CD4-positive, CD25-positive, alpha-beta regulatory T cell (primary cell): ENCODE measurements at regions not wholly inside any gene's neighbourhood (a gene's known extent, or its start where the extent isn't known, plus 50 kb on each side); places are given as distances from the start of the nearest gene placed in this dataset.

Experiments used
- ATAC-seq, 2 donors: fragments of 150-1000 bp; cut with Tn5 transposase; one replicate each; pipeline ENCODE4 v1.10.0; 2021; ENCODE audit warnings: low read depth in 2 of 2, moderate number of reproducible peaks in 2 of 2, moderate library complexity in 1 of 2
- DNase-seq, 3 donors: peaks; one replicate each; pipeline versions ENCODE4 v3.0.0 to v3.0.0-alpha.2; 2012 to 2022; ENCODE audit warnings: mixed read lengths in 1 of 3
- H3K27ac ChIP-seq: one replicate; pipeline ENCODE4 v1.7.0; 2013; ENCODE audit warnings: mild to moderate bottlenecking, low read length; ENCODE audit not compliant: insufficient read depth, poor library complexity, severe bottlenecking
- H3K27me3 ChIP-seq: one replicate; pipeline ENCODE4 v1.7.0; 2013; ENCODE audit warnings: low read length; ENCODE audit not compliant: control insufficient read depth, insufficient read depth
- H3K36me3 ChIP-seq: one replicate; pipeline ENCODE4 v1.7.0; 2013; ENCODE audit warnings: mild to moderate bottlenecking, low read length, moderate library complexity; ENCODE audit not compliant: control insufficient read depth, insufficient read depth
- H3K4me1 ChIP-seq: 2 replicates; pipeline ENCODE4 v1.7.0; 2013; ENCODE audit warnings: mild to moderate bottlenecking, low read length; ENCODE audit not compliant: insufficient read depth, control insufficient read depth, poor library complexity, severe bottlenecking
- H3K4me3 ChIP-seq: one replicate; pipeline ENCODE4 v1.7.0; 2013; ENCODE audit warnings: low read depth, mild to moderate bottlenecking, low read length, moderate library complexity
- H3K9me3 ChIP-seq, 2 experiments: 1 replicate in 1 of 2; 2 replicates in 1 of 2; pipeline ENCODE4 v1.7.0; 2013; ENCODE audit warnings: low read length in 2 of 2, mild to moderate bottlenecking in 1 of 2, moderate library complexity in 1 of 2; ENCODE audit not compliant: control insufficient read depth in 2 of 2
- H3K27ac Mint-ChIP-seq, 3 donors: one replicate each; pipeline ENCODE4 v1.8.0; 2020 to 2022; ENCODE audit warnings: mild to moderate bottlenecking in 3 of 3, mixed read lengths in 3 of 3, moderate library complexity in 2 of 3
- H3K27me3 Mint-ChIP-seq: one replicate; pipeline ENCODE4 v1.8.0; 2022; ENCODE audit warnings: mild to moderate bottlenecking, mixed read lengths
- H3K36me3 Mint-ChIP-seq: one replicate; pipeline ENCODE4 v1.8.0; 2020; ENCODE audit warnings: mixed read lengths
- H3K4me1 Mint-ChIP-seq, 4 donors: one replicate each; pipeline ENCODE4 v1.8.0; 2020 to 2022; ENCODE audit warnings: mixed read lengths in 4 of 4, mild to moderate bottlenecking in 1 of 4
- H3K4me3 Mint-ChIP-seq, 4 donors: one replicate each; pipeline ENCODE4 v1.8.0; 2020 to 2022; ENCODE audit warnings: mild to moderate bottlenecking in 4 of 4, mixed read lengths in 4 of 4, moderate library complexity in 3 of 4
- H3K9me3 Mint-ChIP-seq, 7 donors: one replicate each; pipeline ENCODE4 v1.8.0; 2020 to 2022; ENCODE audit warnings: mixed read lengths in 7 of 7, mild to moderate bottlenecking in 3 of 7, moderate library complexity in 2 of 7

DNA sequence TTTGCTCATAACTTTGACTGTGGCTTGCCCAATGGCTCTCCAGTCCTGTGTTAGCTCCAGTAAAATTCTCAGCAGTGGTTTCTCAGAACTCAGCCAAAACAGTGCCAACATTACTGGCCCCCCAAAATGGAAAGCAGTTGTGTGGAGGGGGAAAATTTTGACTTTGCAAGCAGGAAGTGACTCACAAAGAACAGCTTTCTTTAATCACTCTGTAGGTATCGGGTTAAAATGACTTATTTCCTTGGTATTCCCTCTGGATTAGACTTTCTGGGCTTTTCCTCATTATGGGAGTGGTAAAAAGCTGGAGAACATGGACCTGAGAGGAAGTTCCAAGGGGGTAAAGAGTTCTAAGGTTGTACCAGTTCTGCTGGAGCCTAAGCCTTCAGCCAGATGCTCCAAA is 175.7 kb upstream of the RND3 start:
- H3K27ac Mint-ChIP-seq, result no peak overlapping the region
- Histone ChIP-seq H3K27ac (no peak overlapping the region), H3K9me3 (no peaks in the 10 kb centered on the region), H3K36me3 (no peaks in the 10 kb centered on the region), H3K4me1 (no peaks in the 10 kb centered on the region), H3K27me3 (no peaks in the 10 kb centered on the region), H3K4me3 (no peak overlapping the region)
- no peaks in the 10 kb centered on the region for H3K4me1 Mint-ChIP-seq
- H3K27me3 Mint-ChIP-seq, result no peaks in the 10 kb centered on the region
- H3K36me3 Mint-ChIP-seq, result no peaks in the 10 kb centered on the region
- ATAC-seq, result no peak
- H3K9me3 Mint-ChIP-seq, result peaks cover 0 to 20% (median 4%) of the 10 kb centered on the region in 7 donors
- H3K4me3 Mint-ChIP-seq, result no peak overlapping the region
- DNase-seq, result no peak

DNA sequence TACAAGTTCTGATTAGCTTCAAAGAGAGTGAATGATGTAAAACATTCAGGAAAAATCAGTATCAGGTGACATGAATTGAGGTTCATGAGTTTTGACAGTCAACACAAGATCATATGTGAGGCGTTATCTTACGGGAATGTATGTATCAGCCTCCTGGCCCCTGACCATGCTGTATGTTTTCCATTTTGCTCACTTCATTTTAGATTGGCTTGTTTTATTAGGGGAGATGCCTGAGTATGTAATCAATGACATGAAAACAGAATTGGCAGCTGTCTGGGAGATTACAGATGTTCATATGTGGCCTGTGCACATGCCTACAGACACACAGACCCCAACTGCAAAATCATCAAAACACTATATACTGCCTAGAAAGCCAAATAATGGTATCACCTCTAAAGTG is 168.5 kb upstream of the RND3 start:
- H3K27me3 Mint-ChIP-seq, result no peaks in the 10 kb centered on the region
- ATAC-seq (no peak), DNase-seq (no peak)
- H3K27ac ChIP-seq, result no peak overlapping the region
- H3K9me3 Mint-ChIP-seq, result peaks cover 0 to 10% (median 6%) of the 10 kb centered on the region in 7 donors
- H3K27me3 ChIP-seq, result no peaks in the 10 kb centered on the region
- no peaks in the 10 kb centered on the region for H3K36me3 ChIP-seq
- H3K4me3 ChIP-seq, result no peak overlapping the region
- H3K27ac Mint-ChIP-seq, result no peak overlapping the region
- H3K4me1 Mint-ChIP-seq, result no peaks in the 10 kb centered on the region
- no peak overlapping the region for H3K4me3 Mint-ChIP-seq
- H3K4me1 ChIP-seq, result no peaks in the 10 kb centered on the region
- peaks cover 1 to 5% of the 10 kb centered on the region in 2 experiments for H3K9me3 ChIP-seq
- no peaks in the 10 kb centered on the region for H3K36me3 Mint-ChIP-seq

DNA sequence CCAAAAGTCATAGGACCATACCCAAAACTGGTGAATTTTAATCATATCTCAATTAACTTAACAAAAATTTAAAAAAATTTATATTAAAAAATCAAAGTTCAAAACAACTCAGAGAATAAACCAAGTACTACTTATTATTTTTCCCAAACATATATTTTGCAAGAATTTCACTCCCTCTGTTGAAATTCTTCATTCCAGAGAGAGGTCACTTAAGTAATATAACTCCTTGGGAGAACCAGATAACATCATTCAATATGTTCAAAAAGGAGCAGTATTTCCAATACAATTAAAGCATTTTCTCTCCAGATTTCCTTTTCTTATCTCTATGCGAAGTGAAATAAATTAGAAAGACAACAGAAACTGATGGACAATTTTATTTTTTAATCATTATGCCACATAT is 165.9 kb upstream of the RND3 start:
- Mint-ChIP-seq H3K9me3 (peaks cover 0 to 7% (median 4%) of the 10 kb centered on the region in 7 donors), H3K27ac (no peak overlapping the region), H3K4me1 (no peaks in the 10 kb centered on the region), H3K36me3 (no peaks in the 10 kb centered on the region), H3K27me3 (no peaks in the 10 kb centered on the region), H3K4me3 (no peak overlapping the region)
- DNase-seq (no peak), ATAC-seq (no peak)
- Histone ChIP-seq H3K4me1 (no peaks in the 10 kb centered on the region), H3K9me3 (peaks cover 1 to 5% of the 10 kb centered on the region in 2 experiments), H3K27ac (no peak overlapping the region), H3K36me3 (no peaks in the 10 kb centered on the region), H3K4me3 (no peak overlapping the region), H3K27me3 (no peaks in the 10 kb centered on the region)

DNA sequence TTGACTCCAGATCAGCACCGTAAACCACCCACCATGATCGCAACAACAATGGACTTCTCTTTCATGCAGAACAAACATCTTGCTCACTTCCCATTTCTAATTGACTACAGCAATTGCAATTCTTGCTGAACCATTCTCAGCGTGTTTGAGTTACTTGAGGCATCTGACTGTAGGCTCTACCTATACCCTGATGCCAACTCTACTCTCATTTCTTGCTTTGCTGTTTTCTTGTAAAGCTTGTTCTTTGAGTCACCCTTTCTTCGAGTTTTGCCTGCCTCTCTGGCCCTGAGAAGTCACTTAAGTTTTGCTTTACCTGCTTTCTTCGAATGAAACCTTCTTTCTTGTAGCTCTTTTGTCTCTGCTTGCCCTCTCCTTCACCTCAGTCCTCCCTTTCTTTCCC is 160.5 kb upstream of the RND3 start:
- no peak overlapping the region for H3K27ac Mint-ChIP-seq

DNA sequence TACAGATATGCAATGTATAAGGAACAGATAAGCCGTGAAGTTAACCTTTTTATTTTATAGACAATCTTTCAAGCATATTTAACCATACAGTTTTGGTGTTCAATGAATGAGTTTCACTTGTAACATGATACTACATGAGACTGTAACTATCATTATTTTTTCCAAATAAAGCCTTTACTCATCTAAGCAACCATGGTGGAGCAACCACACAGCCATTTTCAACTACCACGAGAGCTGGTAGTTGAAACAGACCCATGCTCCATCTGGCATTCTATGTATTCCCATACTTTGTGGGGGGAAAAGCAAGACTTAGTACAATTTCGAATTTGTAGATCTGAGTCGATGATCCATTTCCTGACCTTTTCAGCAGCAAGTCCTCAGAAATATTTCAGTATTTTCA is 159.3 kb upstream of the RND3 start:
- H3K4me3 Mint-ChIP-seq, result no peak overlapping the region
- H3K27ac Mint-ChIP-seq, result no peak overlapping the region
- H3K36me3 Mint-ChIP-seq, result no peaks in the 10 kb centered on the region
- no peaks in the 10 kb centered on the region for H3K4me1 ChIP-seq
- no peaks in the 10 kb centered on the region for H3K4me1 Mint-ChIP-seq
- DNase-seq, result no peak
- H3K27me3 ChIP-seq, result no peaks in the 10 kb centered on the region
- H3K27ac ChIP-seq, result no peak overlapping the region
- ATAC-seq, result no peak
- H3K9me3 Mint-ChIP-seq, result peaks cover 0 to 1% (median 0%) of the 10 kb centered on the region in 7 donors
- peaks cover 6% of the 10 kb centered on the region for H3K27me3 Mint-ChIP-seq
- no peaks in the 10 kb centered on the region for H3K36me3 ChIP-seq
- no peak overlapping the region for H3K4me3 ChIP-seq
- H3K9me3 ChIP-seq, result no peaks in the 10 kb centered on the region

More for the DNA sequence above, 160.5 kb upstream of the RND3 start:
- Histone ChIP-seq H3K4me3 (no peak overlapping the region), H3K9me3 (no peaks in the 10 kb centered on the region), H3K36me3 (no peaks in the 10 kb centered on the region), H3K27ac (no peak overlapping the region), H3K4me1 (no peaks in the 10 kb centered on the region), H3K27me3 (no peaks in the 10 kb centered on the region)
- DNase-seq (no peak), ATAC-seq (no peak)
- H3K27me3 Mint-ChIP-seq, result peaks cover 1% of the 10 kb centered on the region
- no peak overlapping the region for H3K4me3 Mint-ChIP-seq
- peaks cover 0 to 2% (median 0%) of the 10 kb centered on the region in 7 donors for H3K9me3 Mint-ChIP-seq
- H3K4me1 Mint-ChIP-seq, result no peaks in the 10 kb centered on the region
- no peaks in the 10 kb centered on the region for H3K36me3 Mint-ChIP-seq

DNA sequence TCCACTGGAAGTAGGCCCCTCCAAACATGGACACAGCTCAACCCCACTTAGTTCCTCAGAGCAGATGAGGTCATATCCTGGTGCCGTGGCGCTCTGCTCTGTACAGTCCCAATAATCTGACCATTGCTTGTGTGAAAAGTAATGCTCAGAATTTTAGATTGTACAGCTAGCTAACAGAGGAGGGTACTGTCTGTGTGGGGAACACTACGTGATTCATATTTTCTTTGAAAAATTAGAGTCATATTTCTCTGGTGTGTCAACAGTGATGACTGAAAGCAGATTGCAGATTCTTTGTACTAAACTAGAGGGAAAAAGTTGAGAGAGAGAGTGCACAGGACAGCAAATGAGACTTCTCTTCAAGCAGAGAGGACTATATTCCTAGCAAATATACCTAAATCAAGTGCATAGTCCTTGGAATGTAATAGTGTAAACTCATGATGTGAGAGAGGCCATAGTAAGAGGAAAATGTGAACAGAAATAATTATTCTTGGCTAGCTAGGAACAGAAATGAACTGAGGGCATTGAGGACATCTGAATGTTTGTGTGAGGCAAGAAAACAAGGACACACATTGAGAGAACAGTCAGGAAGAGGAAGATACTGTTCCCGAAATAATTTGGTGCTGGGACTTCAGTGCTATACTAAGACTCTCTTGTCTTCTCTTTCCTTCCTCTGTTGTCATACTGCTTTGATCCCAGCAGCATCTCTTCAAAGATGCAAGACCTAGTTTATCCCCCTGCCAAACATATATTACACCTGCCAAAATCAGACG is 157.0 kb upstream of the RND3 start:
- no peak for ATAC-seq
- Mint-ChIP-seq H3K9me3 (peaks cover 0 to 1% (median 0%) of the 10 kb centered on the region in 7 donors), H3K4me3 (no peak overlapping the region)

DNA sequence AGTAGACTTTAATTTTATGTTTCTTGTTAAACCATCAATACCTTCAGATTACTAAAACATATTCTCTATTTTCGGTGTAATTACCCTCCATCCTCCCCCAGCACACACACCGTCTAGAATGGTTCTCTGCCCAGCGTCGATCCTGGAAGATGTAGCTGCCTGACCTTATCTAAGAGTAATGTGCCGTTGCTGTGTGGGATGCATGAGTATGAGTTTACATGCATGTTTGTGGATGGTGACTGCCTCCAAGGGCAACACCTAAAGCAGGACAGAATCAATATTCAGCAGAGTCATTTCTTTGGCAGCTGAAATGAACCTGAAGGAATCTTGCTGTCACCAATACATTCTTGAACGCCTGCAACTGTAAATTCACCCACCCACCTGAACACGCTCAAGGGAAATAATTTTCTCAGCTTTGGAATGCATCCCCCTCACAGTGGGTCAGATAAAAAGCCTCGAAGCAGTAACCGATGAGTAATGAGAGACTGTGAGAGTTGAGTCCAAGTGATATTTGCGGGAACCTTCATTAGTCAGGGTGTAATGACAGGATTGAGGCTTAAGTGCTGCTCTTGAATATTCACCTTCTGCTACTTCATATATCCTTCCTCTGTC is 155.8 kb upstream of the RND3 start:
- Histone ChIP-seq H3K4me1 (no peaks in the 10 kb centered on the region), H3K36me3 (no peaks in the 10 kb centered on the region), H3K27ac (no peak overlapping the region), H3K27me3 (no peaks in the 10 kb centered on the region), H3K9me3 (no peaks in the 10 kb centered on the region), H3K4me3 (no peak overlapping the region)
- no peak overlapping the region for H3K27ac Mint-ChIP-seq
- H3K9me3 Mint-ChIP-seq, result no peaks in the 10 kb centered on the region
- no peaks in the 10 kb centered on the region for H3K4me1 Mint-ChIP-seq
- no peak overlapping the region for H3K4me3 Mint-ChIP-seq
- H3K27me3 Mint-ChIP-seq, result peaks cover 11% of the 10 kb centered on the region
- DNase-seq (no peak), ATAC-seq (no peak)
- no peaks in the 10 kb centered on the region for H3K36me3 Mint-ChIP-seq

More for the DNA sequence above, 157.0 kb upstream of the RND3 start:
- H3K4me1 Mint-ChIP-seq, result no peaks in the 10 kb centered on the region
- peaks cover 11% of the 10 kb centered on the region for H3K27me3 Mint-ChIP-seq
- no peak overlapping the region for H3K27ac ChIP-seq
- H3K4me1 ChIP-seq, result no peaks in the 10 kb centered on the region
- H3K9me3 ChIP-seq, result no peaks in the 10 kb centered on the region
- DNase-seq, result no peak
- H3K27ac Mint-ChIP-seq, result no peak overlapping the region
- H3K27me3 ChIP-seq, result no peaks in the 10 kb centered on the region
- no peak overlapping the region for H3K4me3 ChIP-seq
- no peaks in the 10 kb centered on the region for H3K36me3 Mint-ChIP-seq
- H3K36me3 ChIP-seq, result no peaks in the 10 kb centered on the region

DNA sequence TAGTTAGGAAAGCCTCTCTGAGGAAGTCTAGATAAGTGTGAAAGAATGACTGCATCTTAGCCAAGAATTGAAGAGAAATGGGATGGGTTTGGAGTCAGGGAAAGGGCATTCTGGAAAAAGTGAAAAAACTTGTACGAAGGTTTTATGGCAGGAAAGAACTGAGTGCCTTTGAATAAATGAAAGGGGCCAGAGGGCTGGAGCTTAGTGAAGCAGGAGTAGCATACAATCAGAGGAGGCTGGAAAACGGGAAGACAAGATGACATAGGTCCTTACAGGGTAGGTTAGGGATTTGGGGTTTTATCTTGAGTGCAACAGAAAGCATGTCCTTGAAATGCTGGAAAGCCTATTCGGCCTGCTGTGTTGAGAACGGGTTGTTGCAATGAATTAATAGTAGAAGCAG is 152.6 kb upstream of the RND3 start:
- H3K27ac Mint-ChIP-seq, result no peak overlapping the region
- Histone ChIP-seq H3K27ac (no peak overlapping the region), H3K36me3 (no peaks in the 10 kb centered on the region), H3K27me3 (no peaks in the 10 kb centered on the region), H3K9me3 (no peaks in the 10 kb centered on the region), H3K4me1 (no peaks in the 10 kb centered on the region), H3K4me3 (no peak overlapping the region)
- ATAC-seq (no peak), DNase-seq (no peak)
- no peak overlapping the region for H3K4me3 Mint-ChIP-seq
- H3K9me3 Mint-ChIP-seq, result no peaks in the 10 kb centered on the region
- H3K36me3 Mint-ChIP-seq, result no peaks in the 10 kb centered on the region
- peaks cover 11% of the 10 kb centered on the region for H3K27me3 Mint-ChIP-seq
- no peaks in the 10 kb centered on the region for H3K4me1 Mint-ChIP-seq
